Transverse colon (tissue), 4 donors: ENCODE measurements at regions not wholly inside any gene's neighbourhood (a gene's known extent, or its start where the extent isn't known, plus 50 kb on each side); places are given as distances from the start of the nearest gene placed in this dataset.

ENCODE experiments used
- DNase-seq: peaks from one replicate; pipeline ENCODE4 v3.0.0-alpha.2; 2019
- H3K27ac ChIP-seq, 4 donors: fragments of 200-600 bp; sonication (generic); 2 replicates each; pipeline ENCODE4 v1.5.1; 2016 to 2018; ENCODE audit warnings: inconsistent platforms in 4 of 4
- H3K27me3 ChIP-seq: fragments of 200-600 bp; sonication (generic); 2 replicates; pipeline ENCODE4 v1.5.1; 2017; ENCODE audit warnings: inconsistent platforms
- H3K36me3 ChIP-seq, 4 donors: fragments of 200-600 bp; sonication (generic); 2 replicates each; pipeline ENCODE4 v1.5.1; 2017 to 2019; ENCODE audit warnings: inconsistent platforms in 4 of 4
- H3K4me1 ChIP-seq, 4 donors: fragments of 200-600 bp; sonication (generic); 2 replicates each; pipeline ENCODE4 v1.5.1; 2017 to 2020; ENCODE audit warnings: inconsistent platforms in 4 of 4
- H3K4me3 ChIP-seq, 4 donors: fragments of 200-600 bp; sonication (generic); 1 replicate in 1 of 4; 2 replicates in 3 of 4; pipeline versions ENCODE4 v1.5.1 to v1.6.1; 2017 to 2019; ENCODE audit warnings: inconsistent platforms in 4 of 4
- H3K9me3 ChIP-seq, 2 donors: fragments of 200-600 bp; sonication (generic); 2 replicates each; pipeline ENCODE4 v1.5.1; 2017 to 2019; ENCODE audit warnings: inconsistent platforms in 2 of 2
- CTCF ChIP-seq, 5 experiments: fragments of 200-600 bp in 3 of 5; fragments of 450-650 bp in 2 of 5; sonication (generic) in 3 of 5; IDR thresholded peaks; 1 replicate in 2 of 5; 2 replicates in 3 of 5; pipeline ENCODE4 v1.5.1; 2016 to 2017; ENCODE audit warnings: antibody characterized with exemption in 5 of 5, inconsistent platforms in 3 of 5, mild to moderate bottlenecking in 2 of 5, moderate library complexity in 1 of 5
- EP300 ChIP-seq: sonication (generic); formaldehyde crosslinking; IDR thresholded peaks from one replicate; pipeline ENCODE4 v1.6.1; 2017; ENCODE audit warnings: antibody characterized with exemption, low read depth
- POLR2A ChIP-seq: fragments of 450-650 bp; IDR thresholded peaks from one replicate; pipeline ENCODE4 v1.6.1; 2016; ENCODE audit warnings: antibody characterized with exemption, mild to moderate bottlenecking, moderate library complexity
- POLR2AphosphoS5 ChIP-seq, 3 donors: sonication (generic); formaldehyde crosslinking; IDR thresholded peaks; one replicate each; pipeline ENCODE4 v1.6.1; 2016; ENCODE audit warnings: antibody characterized with exemption in 3 of 3
- WGBS, 2 donors: methylation state at CpG; one replicate each; pipeline ENCODE4 v1.1.5; 2018; ENCODE audit warnings: low coverage in 1 of 2; 5-methylcytosine and 5-hydroxymethylcytosine counted together
- in situ Hi-C, 4 donors: fragments of 200-750 bp; cut with MboI; loops; one replicate each; pipeline versions ENCODE4 v1.15.0 to v1.15.1; 2017; ENCODE audit warnings: low sequenced_read_pairs in 3 of 4, low pct_ligation_motif_present in 1 of 4, low pct_unique_long_range_greater_than_20kb in 1 of 4
- intact Hi-C: fragments of 100-400 bp; cut with DNase I; formaldehyde crosslinking; loops from one replicate; pipeline ENCODE4 v1.15.1; 2023; ENCODE audit warnings: low total_unique reads

GRCh38 chr7:110483553-110483952 lies 607.4 kb upstream of the LRRN3 start:
- Histone ChIP-seq H3K9me3 (no peaks in the 10 kb centered on the region), H3K4me3 (no peak overlapping the region), H3K27ac (no peak overlapping the region), H3K4me1 (no peaks in the 10 kb centered on the region), H3K36me3 (no peaks in the 10 kb centered on the region), H3K27me3 (no peaks in the 10 kb centered on the region)
- intact Hi-C loops: no loop called here
- in situ Hi-C loops: no loop called here
- TF ChIP-seq CTCF (IDR thresholded peaks at IDR 0.05): no peak
- TF ChIP-seq POLR2A: no peak
- TF ChIP-seq POLR2AphosphoS5 (IDR thresholded peaks at IDR 0.05): no peak
- TF ChIP-seq EP300: no peak
- 84 to 85% methylated on average over 2 to 3 of the region's 3 CpGs for WGBS, 2 donors
- no peak for DNase-seq

- in situ Hi-C loops (no loop called here), intact Hi-C loops (no loop called here)
- DNase-seq: no peak
- H3K36me3 ChIP-seq: no peaks in the 10 kb centered on the region
- no peak overlapping the region for H3K27ac ChIP-seq
- WGBS, 2 donors: 45 to 56% methylated on average over 2 of the region's 2 CpGs
- H3K4me3 ChIP-seq: no peak overlapping the region
- no peaks in the 10 kb centered on the region for H3K27me3 ChIP-seq
- TF ChIP-seq EP300 (no peak), POLR2AphosphoS5 (IDR thresholded peaks at IDR 0.05) (no peak), CTCF (IDR thresholded peaks at IDR 0.05) (no peak), POLR2A (no peak)
- H3K9me3 ChIP-seq: no peaks in the 10 kb centered on the region
- no peaks in the 10 kb centered on the region for H3K4me1 ChIP-seq
These were observed 606.6 kb upstream of the LRRN3 start for GRCh38 chr7:110484356-110484755.

GRCh38 chr7:110486549-110486948 lies 604.4 kb upstream of the LRRN3 start:
- TF ChIP-seq POLR2A: no peak
- no peak for TF ChIP-seq CTCF (IDR thresholded peaks at IDR 0.05)
- TF ChIP-seq EP300: no peak
- TF ChIP-seq POLR2AphosphoS5 (IDR thresholded peaks at IDR 0.05): no peak
- Histone ChIP-seq H3K36me3 (no peaks in the 10 kb centered on the region), H3K27me3 (no peaks in the 10 kb centered on the region), H3K4me3 (no peak overlapping the region), H3K27ac (no peak overlapping the region), H3K4me1 (no peaks in the 10 kb centered on the region), H3K9me3 (no peaks in the 10 kb centered on the region)
- 83 to 87% methylated on average over 2 of the region's 2 CpGs for WGBS, 2 donors
- no peak for DNase-seq
- in situ Hi-C loops (no loop called here), intact Hi-C loops (no loop called here)

GRCh38 chr7:110502888-110503465 lies 588.0 kb upstream of the LRRN3 start:
- 37 to 44% methylated on average over 1 of the region's 1 CpG for WGBS, 2 donors
- intact Hi-C loops (no loop called here), in situ Hi-C loops (no loop called here)
- no peaks in the 10 kb centered on the region for H3K27me3 ChIP-seq
- DNase-seq: no peak
- H3K9me3 ChIP-seq: no peaks in the 10 kb centered on the region
- H3K4me3 ChIP-seq: no peak overlapping the region
- no peaks in the 10 kb centered on the region for H3K4me1 ChIP-seq
- TF ChIP-seq POLR2AphosphoS5 (IDR thresholded peaks at IDR 0.05) (no peak), CTCF (IDR thresholded peaks at IDR 0.05) (no peak), POLR2A (no peak), EP300 (no peak)
- no peak overlapping the region for H3K27ac ChIP-seq
- no peaks in the 10 kb centered on the region for H3K36me3 ChIP-seq
